GM12878 (cell line): ENCODE measurements at regions not wholly inside any gene's neighbourhood (a gene's known extent, or its start where the extent isn't known, plus 50 kb on each side); places are given as distances from the start of the nearest gene placed in this dataset.

Source experiments
- ATAC-seq: fragments of 200-7000 bp; cut with Tn5 transposase; 3 replicates; pipeline ENCODE4 v1.9.1; 2020; ENCODE audit warnings: mild to moderate bottlenecking, moderate library complexity
- BruUV-seq: library from RNA; stranded (reverse); fragments of 400-500 nt; replicated peaks from 2 replicates; lab custom pipeline; 2021; lab: Mats Ljungman, UMichigan
- CTCF ChIA-PET: fragments of 300-600 bp; sonication (Branson Sonifier 250); formaldehyde crosslinking; extraction: SDS; loops from one replicate; lab custom pipeline; 2021; ENCODE audit warnings: inconsistent platforms; lab: Yijun Ruan, JAX
- POLR2A ChIA-PET: fragments of 350-600 bp; formaldehyde crosslinking; extraction: SDS; loops from one replicate; lab custom pipeline; 2021; ENCODE audit warnings: inconsistent platforms; lab: Charles Lee
- RAD21 ChIA-PET: fragments of 300-600 bp; sonication (Branson Sonifier 250); formaldehyde crosslinking; loops from one replicate; lab custom pipeline; 2023; ENCODE audit warnings: antibody characterized with exemption; ENCODE audit not compliant: unreplicated experiment; lab: Charles Lee
- SMC1A ChIA-PET: fragments of 300-600 bp; sonication (Branson Sonifier 250); formaldehyde crosslinking; loops from one replicate; lab custom pipeline; 2023; ENCODE audit not compliant: unreplicated experiment, uncharacterized antibody; lab: Charles Lee
- DNase-seq: peaks from one replicate; pipeline ENCODE4 v3.0.0-alpha.2; 2011; ENCODE audit warnings: low read depth, low spot score
- FAIRE-seq: peaks from 3 replicates; lab custom pipeline; 2011; peaks lifted over from hg19 to GRCh38; lab: Jason Lieb, UNC
- H2AFZ ChIP-seq: 2 replicates; pipeline ENCODE4 v1.6.0; 2011; ENCODE audit warnings: low read depth, low read length, control low read depth; ENCODE audit not compliant: control insufficient read depth
- H3K27ac ChIP-seq: 2 replicates; pipeline ENCODE4 v1.5.1; 2011; ENCODE audit warnings: control low read depth; ENCODE audit not compliant: control insufficient read depth, insufficient read depth
- H3K27me3 ChIP-seq, 2 experiments: replicated peaks in 1 of 2; 2 replicates each; pipeline versions ENCODE4 v1.6.0 to v1.6.1; 2011; ENCODE audit warnings: low read length in 1 of 2; ENCODE audit not compliant: control insufficient read depth in 2 of 2, insufficient read depth in 2 of 2
- H3K36me3 ChIP-seq, 2 experiments: 2 replicates each; pipeline ENCODE4 v1.5.1; 2011; ENCODE audit warnings: low read length in 1 of 2; ENCODE audit not compliant: control insufficient read depth in 2 of 2, insufficient read depth in 2 of 2
- H3K4me1 ChIP-seq: 2 replicates; pipeline ENCODE4 v1.6.1; 2011; ENCODE audit warnings: mild to moderate bottlenecking, low read length, moderate library complexity, mixed read lengths; ENCODE audit not compliant: control insufficient read depth, insufficient read depth
- H3K4me2 ChIP-seq: 2 replicates; pipeline ENCODE4 v1.6.0; 2011; ENCODE audit warnings: control low read depth; ENCODE audit not compliant: control insufficient read depth, insufficient read depth
- H3K4me3 ChIP-seq: fragments of 200-600 bp; sonication (generic); 2 replicates; pipeline ENCODE4 v1.5.1; 2016
- H3K79me2 ChIP-seq: 2 replicates; pipeline ENCODE4 v1.6.0; 2011; ENCODE audit warnings: low read length; ENCODE audit not compliant: control insufficient read depth, insufficient read depth
- H3K9ac ChIP-seq: 2 replicates; pipeline ENCODE4 v1.8.0; 2011; ENCODE audit warnings: low read length, control low read depth, mixed read lengths; ENCODE audit not compliant: control insufficient read depth, insufficient read depth
- H3K9me3 ChIP-seq: replicated peaks from 3 replicates; pipeline ENCODE4 v1.5.1; 2011; ENCODE audit warnings: mild to moderate bottlenecking, low read length; ENCODE audit not compliant: control insufficient read depth, insufficient read depth
- H4K20me1 ChIP-seq: 2 replicates; pipeline ENCODE4 v1.6.0; 2011; ENCODE audit not compliant: control insufficient read depth, insufficient read depth
- CEBPB ChIP-seq, 2 experiments: fragments of 150-350 bp in 1 of 2; IDR thresholded peaks; 2 replicates each; pipeline ENCODE4 v1.6.1; 2012 to 2014; ENCODE audit warnings: low read depth in 2 of 2, low read length in 2 of 2, borderline replicate concordance in 1 of 2, inconsistent platforms in 1 of 2
- CREM ChIP-seq: IDR thresholded peaks from 2 replicates; pipeline ENCODE4 v1.6.1; 2014; ENCODE audit warnings: antibody characterized with exemption, low read depth
- NBN ChIP-seq: fragments of 450-650 bp; IDR thresholded peaks from 2 replicates; pipeline ENCODE4 v1.6.1; 2016
- RFX5 ChIP-seq: IDR thresholded peaks from 2 replicates; pipeline ENCODE4 v1.6.1; 2011; ENCODE audit warnings: low read depth, low read length, improper control_type of control experiment
- SIN3A ChIP-seq: IDR thresholded peaks from 2 replicates; pipeline ENCODE4 v1.6.1; 2012; ENCODE audit warnings: low read depth, low read length, improper control_type of control experiment
- YBX1 ChIP-seq: fragments of 450-650 bp; IDR thresholded peaks from 2 replicates; pipeline ENCODE4 v1.6.1; 2016; ENCODE audit warnings: antibody characterized with exemption
- ZNF217 ChIP-seq: fragments of 450-650 bp; IDR thresholded peaks from 2 replicates; pipeline ENCODE4 v1.6.1; 2017; ENCODE audit warnings: antibody characterized with exemption, mild to moderate bottlenecking
- WGBS: methylation state at CpG from one replicate; pipeline ENCODE4 v1.1.6; 2016; ENCODE audit warnings: low lambda C conversion rate; ENCODE audit not compliant: insufficient replicate concordance, insufficient coverage; ENCODE audit errors: missing lambda C conversion rate; 5-methylcytosine and 5-hydroxymethylcytosine counted together
- in situ Hi-C: fragments of 300-500 bp; cut with MboI; formaldehyde crosslinking; loops from 9 replicates; pipeline ENCODE4 v1.14.3; 2018; ENCODE audit warnings: mixed read lengths
- intact Hi-C: fragments of 100-400 bp; cut with micrococcal nuclease; formaldehyde crosslinking; loops from one replicate; pipeline ENCODE4 v1.14.2; 2022; ENCODE audit not compliant: unreplicated experiment
- TF ChIP-seq, protein P1 (sequence below): fragments of 450-650 bp; IDR thresholded peaks from 2 replicates; pipeline ENCODE4 v1.6.1; 2017; ENCODE audit warnings: mild to moderate bottlenecking, moderate library complexity
- TF ChIP-seq, protein P2 (sequence below): fragments of 450-650 bp; IDR thresholded peaks from 2 replicates; pipeline ENCODE4 v1.6.1; 2017; ENCODE audit warnings: mild to moderate bottlenecking, low read depth, inconsistent platforms; ENCODE audit not compliant: poor library complexity, severe bottlenecking

DNA sequence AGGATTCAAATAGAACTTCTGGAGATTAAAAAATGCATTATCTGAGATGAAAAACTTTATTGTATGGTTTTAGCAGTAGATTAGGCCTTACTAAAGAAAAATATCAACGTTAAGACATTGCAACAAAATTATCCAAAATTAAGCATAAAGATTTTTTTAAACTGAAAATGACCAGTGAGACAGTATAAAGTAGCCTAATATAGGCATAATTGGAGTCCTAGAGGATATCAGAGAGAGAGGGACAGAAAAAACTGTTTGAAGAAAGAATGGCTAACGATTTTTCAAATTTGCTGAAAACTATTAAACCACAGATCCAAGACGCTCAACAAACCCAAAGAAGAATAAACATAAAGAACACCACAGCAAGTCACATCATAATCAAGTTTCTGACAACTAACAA, 149.5 kb upstream of the LMNTD1 start:
- Histone ChIP-seq H3K9ac (no peak overlapping the region), H3K27me3 (no peaks in the 10 kb centered on the region), H3K36me3 (no peaks in the 10 kb centered on the region), H3K4me1 (no peaks in the 10 kb centered on the region), H4K20me1 (no peaks in the 10 kb centered on the region), H3K4me2 (no peak overlapping the region), H3K9me3 (peaks cover 6% of the 10 kb centered on the region; the same call in 1 of the 3 replicates), H2AFZ (no peak overlapping the region), H3K4me3 (no peak overlapping the region), H3K79me2 (no peaks in the 10 kb centered on the region), H3K27ac (no peak overlapping the region)
- BruUV-seq: no TSS peak
- DNase-seq (no peak), ATAC-seq (no peak), FAIRE-seq (no peak)
- in situ Hi-C loops: no loop called here
- intact Hi-C loops: no loop called here
- TF ChIP-seq CREM: no peak
- TF ChIP-seq, protein P1, sequence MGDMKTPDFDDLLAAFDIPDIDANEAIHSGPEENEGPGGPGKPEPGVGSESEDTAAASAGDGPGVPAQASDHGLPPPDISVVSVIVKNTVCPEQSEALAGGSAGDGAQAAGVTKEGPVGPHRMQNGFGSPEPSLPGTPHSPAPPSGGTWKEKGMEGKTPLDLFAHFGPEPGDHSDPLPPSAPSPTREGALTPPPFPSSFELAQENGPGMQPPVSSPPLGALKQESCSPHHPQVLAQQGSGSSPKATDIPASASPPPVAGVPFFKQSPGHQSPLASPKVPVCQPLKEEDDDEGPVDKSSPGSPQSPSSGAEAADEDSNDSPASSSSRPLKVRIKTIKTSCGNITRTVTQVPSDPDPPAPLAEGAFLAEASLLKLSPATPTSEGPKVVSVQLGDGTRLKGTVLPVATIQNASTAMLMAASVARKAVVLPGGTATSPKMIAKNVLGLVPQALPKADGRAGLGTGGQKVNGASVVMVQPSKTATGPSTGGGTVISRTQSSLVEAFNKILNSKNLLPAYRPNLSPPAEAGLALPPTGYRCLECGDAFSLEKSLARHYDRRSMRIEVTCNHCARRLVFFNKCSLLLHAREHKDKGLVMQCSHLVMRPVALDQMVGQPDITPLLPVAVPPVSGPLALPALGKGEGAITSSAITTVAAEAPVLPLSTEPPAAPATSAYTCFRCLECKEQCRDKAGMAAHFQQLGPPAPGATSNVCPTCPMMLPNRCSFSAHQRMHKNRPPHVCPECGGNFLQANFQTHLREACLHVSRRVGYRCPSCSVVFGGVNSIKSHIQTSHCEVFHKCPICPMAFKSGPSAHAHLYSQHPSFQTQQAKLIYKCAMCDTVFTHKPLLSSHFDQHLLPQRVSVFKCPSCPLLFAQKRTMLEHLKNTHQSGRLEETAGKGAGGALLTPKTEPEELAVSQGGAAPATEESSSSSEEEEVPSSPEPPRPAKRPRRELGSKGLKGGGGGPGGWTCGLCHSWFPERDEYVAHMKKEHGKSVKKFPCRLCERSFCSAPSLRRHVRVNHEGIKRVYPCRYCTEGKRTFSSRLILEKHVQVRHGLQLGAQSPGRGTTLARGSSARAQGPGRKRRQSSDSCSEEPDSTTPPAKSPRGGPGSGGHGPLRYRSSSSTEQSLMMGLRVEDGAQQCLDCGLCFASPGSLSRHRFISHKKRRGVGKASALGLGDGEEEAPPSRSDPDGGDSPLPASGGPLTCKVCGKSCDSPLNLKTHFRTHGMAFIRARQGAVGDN: no peak
- no peak for TF ChIP-seq YBX1
- WGBS: 33% methylated on average over 3 of the region's 3 CpGs
- ChIA-PET RAD21 (no interaction called here), CTCF (no interaction called here), SMC1A (no interaction called here), POLR2A (no interaction called here)

DNA sequence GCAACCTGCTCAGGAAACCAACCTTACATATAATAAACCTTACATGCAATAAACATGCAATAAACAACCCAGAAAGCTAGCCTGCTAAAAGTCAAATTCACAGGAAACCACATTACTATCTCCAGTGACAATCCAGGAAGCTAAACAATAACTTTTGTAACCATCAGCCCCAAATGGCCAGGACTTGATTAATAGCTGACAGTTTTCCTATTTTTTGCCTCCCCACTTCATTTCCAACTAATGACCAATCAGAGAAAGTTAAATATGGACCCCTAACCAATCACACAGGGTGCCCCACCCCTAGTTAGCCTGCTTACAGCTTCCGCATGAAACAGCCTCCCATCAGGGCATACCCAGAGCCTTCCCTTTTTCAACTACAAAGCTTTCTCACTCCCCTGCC, 152.2 kb upstream of the LMNTD1 start:
- intact Hi-C loops: no loop called here
- TF ChIP-seq SIN3A: no peak
- no peak for TF ChIP-seq ZNF217
- TF ChIP-seq NBN: no peak
- TF ChIP-seq, protein P2, sequence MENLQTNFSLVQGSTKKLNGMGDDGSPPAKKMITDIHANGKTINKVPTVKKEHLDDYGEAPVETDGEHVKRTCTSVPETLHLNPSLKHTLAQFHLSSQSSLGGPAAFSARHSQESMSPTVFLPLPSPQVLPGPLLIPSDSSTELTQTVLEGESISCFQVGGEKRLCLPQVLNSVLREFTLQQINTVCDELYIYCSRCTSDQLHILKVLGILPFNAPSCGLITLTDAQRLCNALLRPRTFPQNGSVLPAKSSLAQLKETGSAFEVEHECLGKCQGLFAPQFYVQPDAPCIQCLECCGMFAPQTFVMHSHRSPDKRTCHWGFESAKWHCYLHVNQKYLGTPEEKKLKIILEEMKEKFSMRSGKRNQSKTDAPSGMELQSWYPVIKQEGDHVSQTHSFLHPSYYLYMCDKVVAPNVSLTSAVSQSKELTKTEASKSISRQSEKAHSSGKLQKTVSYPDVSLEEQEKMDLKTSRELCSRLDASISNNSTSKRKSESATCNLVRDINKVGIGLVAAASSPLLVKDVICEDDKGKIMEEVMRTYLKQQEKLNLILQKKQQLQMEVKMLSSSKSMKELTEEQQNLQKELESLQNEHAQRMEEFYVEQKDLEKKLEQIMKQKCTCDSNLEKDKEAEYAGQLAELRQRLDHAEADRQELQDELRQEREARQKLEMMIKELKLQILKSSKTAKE: no peak
- TF ChIP-seq RFX5: no peak
- no peak for TF ChIP-seq CEBPB (IDR thresholded peaks at IDR 0.05; ENCODE audit: borderline replicate concordance in 1 of 2, low read depth in 2 of 2, low read length in 2 of 2)

More for the DNA sequence above, 152.2 kb upstream of the LMNTD1 start:
- FAIRE-seq (no peak), ATAC-seq (no peak), DNase-seq (no peak)
- Histone ChIP-seq H2AFZ (no peak overlapping the region), H3K9ac (no peak overlapping the region), H3K4me2 (no peak overlapping the region), H3K4me1 (no peaks in the 10 kb centered on the region), H3K79me2 (no peaks in the 10 kb centered on the region), H4K20me1 (no peaks in the 10 kb centered on the region), H3K27ac (no peak overlapping the region), H3K4me3 (no peak overlapping the region), H3K9me3 (peaks cover 7% of the 10 kb centered on the region; the same call in 1 of the 3 replicates), H3K36me3 (no peaks in the 10 kb centered on the region), H3K27me3 (no peaks in the 10 kb centered on the region)
- in situ Hi-C loops: no loop called here
- POLR2A ChIA-PET: no interaction called here
- CTCF ChIA-PET: no interaction called here
- BruUV-seq: no TSS peak
- SMC1A ChIA-PET: interaction anchor here (1.1 kb wide), 1 partner anchor 16 kb away, joined by 3 read pairs; no protein-coding TSS in a partner anchor
- WGBS: 0% methylated on average over 1 of the region's 1 CpG
- RAD21 ChIA-PET: no interaction called here
